ENCODE measurements at regions not wholly inside any gene's neighbourhood (a gene's known extent, or its start where the extent isn't known, plus 50 kb on each side); places are given as distances from the start of the nearest gene placed in this dataset.

DNA sequence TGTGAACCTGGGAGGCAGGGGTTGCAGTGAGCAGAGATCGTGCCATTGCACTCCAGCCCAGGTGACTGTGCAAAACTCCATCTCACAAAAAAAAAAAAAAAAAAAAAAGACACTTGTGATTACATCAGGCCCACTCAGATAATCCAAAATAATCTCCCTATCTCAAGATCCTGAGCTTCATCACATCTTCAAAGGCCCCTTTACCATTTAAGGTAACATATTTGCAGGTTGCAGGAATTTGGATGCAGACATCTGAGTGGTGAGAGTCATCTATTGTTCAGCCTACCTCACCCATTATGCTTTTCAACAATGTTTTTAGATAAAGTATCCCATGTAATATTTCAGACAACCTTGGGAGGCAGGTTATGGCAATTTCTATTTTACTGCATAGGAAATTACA lies 51.4 kb upstream of the EXOC4 start:
- H3K4me1 ChIP-seq (ENCODE audit: insufficient read depth, low read length, poor library complexity, severe bottlenecking): no peaks in the 10 kb centered on the region
- H3K27me3 ChIP-seq (replicated peaks; ENCODE audit: insufficient read depth, low read depth, low read length, poor library complexity): peaks cover 5% of the 10 kb centered on the region
- no peaks in the 10 kb centered on the region for H3K9me3 ChIP-seq (ENCODE audit: low read depth, low read length, poor library complexity, severe bottlenecking)
- no peak overlapping the region for H3K4me3 ChIP-seq (ENCODE audit: low read depth, low read length, poor library complexity, severe bottlenecking)
- intact Hi-C loops (cut with micrococcal nuclease; ENCODE audit: unreplicated experiment): no loop called here
- H3K27ac ChIP-seq (ENCODE audit: low read depth, low read length, poor library complexity, severe bottlenecking): no peak overlapping the region
- no peak for DNase-seq (ENCODE audit: low spot score)
- no peaks in the 10 kb centered on the region for H3K36me3 ChIP-seq (ENCODE audit: insufficient read depth, low read length, poor library complexity, severe bottlenecking)
- POLR2A ChIA-PET (ENCODE audit: low non-redundant PET): no interaction called here
- CTCF ChIA-PET: no interaction called here
- TF ChIP-seq, protein P1, sequence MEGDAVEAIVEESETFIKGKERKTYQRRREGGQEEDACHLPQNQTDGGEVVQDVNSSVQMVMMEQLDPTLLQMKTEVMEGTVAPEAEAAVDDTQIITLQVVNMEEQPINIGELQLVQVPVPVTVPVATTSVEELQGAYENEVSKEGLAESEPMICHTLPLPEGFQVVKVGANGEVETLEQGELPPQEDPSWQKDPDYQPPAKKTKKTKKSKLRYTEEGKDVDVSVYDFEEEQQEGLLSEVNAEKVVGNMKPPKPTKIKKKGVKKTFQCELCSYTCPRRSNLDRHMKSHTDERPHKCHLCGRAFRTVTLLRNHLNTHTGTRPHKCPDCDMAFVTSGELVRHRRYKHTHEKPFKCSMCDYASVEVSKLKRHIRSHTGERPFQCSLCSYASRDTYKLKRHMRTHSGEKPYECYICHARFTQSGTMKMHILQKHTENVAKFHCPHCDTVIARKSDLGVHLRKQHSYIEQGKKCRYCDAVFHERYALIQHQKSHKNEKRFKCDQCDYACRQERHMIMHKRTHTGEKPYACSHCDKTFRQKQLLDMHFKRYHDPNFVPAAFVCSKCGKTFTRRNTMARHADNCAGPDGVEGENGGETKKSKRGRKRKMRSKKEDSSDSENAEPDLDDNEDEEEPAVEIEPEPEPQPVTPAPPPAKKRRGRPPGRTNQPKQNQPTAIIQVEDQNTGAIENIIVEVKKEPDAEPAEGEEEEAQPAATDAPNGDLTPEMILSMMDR (conservative IDR thresholded peaks at IDR 0.05; ENCODE audit: low read depth, low read length): no peak
- no peak for TF ChIP-seq EZH2 (IDR thresholded peaks at IDR 0.05; ENCODE audit: borderline replicate concordance, low read depth, low read length, poor library complexity, severe bottlenecking)
- BruUV-seq (replicated peaks): no TSS peak

DNA sequence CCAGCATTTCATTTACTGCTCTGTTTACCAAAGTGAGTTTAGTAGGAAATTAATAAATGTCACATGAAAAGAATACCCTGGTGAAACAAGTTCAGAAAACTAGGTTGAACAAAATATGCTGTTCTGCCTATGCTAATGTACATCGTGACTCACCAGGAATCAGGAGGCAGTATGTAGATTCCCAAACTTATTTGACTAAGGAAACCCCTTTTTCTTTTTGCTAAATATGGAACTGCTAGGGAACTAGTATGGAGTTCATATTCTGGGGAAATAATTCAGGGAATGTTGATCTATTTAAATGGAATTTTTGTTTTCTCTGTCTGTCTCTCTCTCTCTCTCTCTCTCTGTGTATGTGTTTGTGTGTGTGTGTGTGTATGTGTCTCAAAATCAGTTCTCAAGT lies 49.9 kb upstream of the EXOC4 start:
- ChIA-PET CTCF (no interaction called here), POLR2A (ENCODE audit: low non-redundant PET) (no interaction called here)
- Histone ChIP-seq H3K36me3 (ENCODE audit: insufficient read depth, low read length, poor library complexity, severe bottlenecking) (no peaks in the 10 kb centered on the region), H3K9me3 (ENCODE audit: low read depth, low read length, poor library complexity, severe bottlenecking) (no peaks in the 10 kb centered on the region), H3K4me1 (ENCODE audit: insufficient read depth, low read length, poor library complexity, severe bottlenecking) (no peaks in the 10 kb centered on the region), H3K4me3 (ENCODE audit: low read depth, low read length, poor library complexity, severe bottlenecking) (no peak overlapping the region), H3K27ac (ENCODE audit: low read depth, low read length, poor library complexity, severe bottlenecking) (no peak overlapping the region), H3K27me3 (replicated peaks; ENCODE audit: insufficient read depth, low read depth, low read length, poor library complexity) (no peaks in the 10 kb centered on the region)
- intact Hi-C loops (cut with micrococcal nuclease; ENCODE audit: unreplicated experiment): no loop called here
- TF ChIP-seq, protein P1 (conservative IDR thresholded peaks at IDR 0.05; ENCODE audit: low read depth, low read length): no peak
- TF ChIP-seq EZH2 (IDR thresholded peaks at IDR 0.05; ENCODE audit: borderline replicate concordance, low read depth, low read length, poor library complexity, severe bottlenecking): no peak
- DNase-seq (ENCODE audit: low spot score): no peak
- no TSS peak for BruUV-seq (replicated peaks)

All from A673 (cell line).